MCF 10A (cell line): ENCODE measurements at regions not wholly inside any gene's neighbourhood (a gene's known extent, or its start where the extent isn't known, plus 50 kb on each side); places are given as distances from the start of the nearest gene placed in this dataset.

Experiments
- BruUV-seq: library from RNA; stranded (reverse); fragments of 400-500 nt; replicated peaks from 2 replicates; lab custom pipeline; 2021; lab: Mats Ljungman, UMichigan
- CTCF ChIA-PET: fragments of 300-600 bp; sonication (Branson Sonifier 250); formaldehyde crosslinking; extraction: SDS; loops from one replicate; lab custom pipeline; 2021; ENCODE audit warnings: antibody characterized with exemption, inconsistent platforms; lab: Yijun Ruan, JAX
- POLR2A ChIA-PET: fragments of 300-600, 350-650 bp; sonication (Branson Sonifier 250); formaldehyde crosslinking; extraction: SDS; loops from one replicate; lab custom pipeline; 2020; ENCODE audit warnings: antibody characterized with exemption, inconsistent platforms; lab: Yijun Ruan, JAX
- DNase-seq: peaks from one replicate; pipeline ENCODE4 v3.0.0-alpha.2; 2018; ENCODE audit not compliant: unreplicated experiment
- H3K27ac Mint-ChIP-seq: one replicate; pipeline ENCODE4 v1.8.0; 2022; ENCODE audit warnings: mild to moderate bottlenecking, low read depth, mixed read lengths; ENCODE audit not compliant: unreplicated experiment
- H3K27me3 Mint-ChIP-seq: one replicate; pipeline ENCODE4 v1.8.0; 2022; ENCODE audit warnings: mixed read lengths; ENCODE audit not compliant: insufficient read depth, unreplicated experiment
- H3K36me3 Mint-ChIP-seq: one replicate; pipeline ENCODE4 v1.8.0; 2022; ENCODE audit warnings: mild to moderate bottlenecking, moderate library complexity, mixed read lengths; ENCODE audit not compliant: insufficient read depth, unreplicated experiment
- H3K4me1 Mint-ChIP-seq: one replicate; pipeline ENCODE4 v1.8.0; 2022; ENCODE audit warnings: mixed read lengths; ENCODE audit not compliant: insufficient read depth, unreplicated experiment
- H3K4me3 Mint-ChIP-seq: one replicate; pipeline ENCODE4 v1.8.0; 2022; ENCODE audit warnings: mild to moderate bottlenecking, moderate library complexity, mixed read lengths; ENCODE audit not compliant: unreplicated experiment
- H3K9me3 Mint-ChIP-seq: one replicate; pipeline ENCODE4 v1.8.0; 2022; ENCODE audit warnings: mixed read lengths; ENCODE audit not compliant: unreplicated experiment
- CTCF ChIP-seq: fragments of 200-600 bp; IDR thresholded peaks from one replicate; pipeline ENCODE4 v1.8.0; 2022; ENCODE audit warnings: antibody characterized with exemption, mild to moderate bottlenecking; ENCODE audit not compliant: unreplicated experiment
- intact Hi-C: fragments of 100-400 bp; cut with micrococcal nuclease; formaldehyde crosslinking; loops from 2 replicates; pipeline ENCODE4 v1.14.1; 2022

GRCh38 chrX:152079768-152080167, 58.6 kb downstream of the MAGEA10 start:
- BruUV-seq, result no TSS peak
- Mint-ChIP-seq H3K9me3 (peaks cover 3% of the 10 kb centered on the region), H3K4me1 (no peaks in the 10 kb centered on the region), H3K27ac (no peak overlapping the region), H3K4me3 (no peak overlapping the region), H3K27me3 (no peaks in the 10 kb centered on the region), H3K36me3 (no peaks in the 10 kb centered on the region)
- no peak for DNase-seq
- ChIA-PET POLR2A (no interaction called here), CTCF (no interaction called here)
- TF ChIP-seq CTCF, result no peak
- intact Hi-C loops, result no loop called here

GRCh38 chrX:152074163-152074562, 64.2 kb downstream of the MAGEA10 start:
- BruUV-seq, result no TSS peak
- no peak for TF ChIP-seq CTCF
- Mint-ChIP-seq H3K27ac (no peak overlapping the region), H3K4me1 (peaks cover 6% of the 10 kb centered on the region), H3K27me3 (no peaks in the 10 kb centered on the region), H3K36me3 (peaks cover 6% of the 10 kb centered on the region), H3K4me3 (no peak overlapping the region), H3K9me3 (peaks cover 8% of the 10 kb centered on the region)
- no peak for DNase-seq
- CTCF ChIA-PET, result no interaction called here
- intact Hi-C loops, result loop anchor here (5.0 kb wide), 2 partner anchors 102 to 247 kb away; partner anchors contain the start of gene GABRE
- POLR2A ChIA-PET, result no interaction called here

GRCh38 chrX:152072236-152072635, 66.1 kb downstream of the MAGEA10 start:
- no peak for TF ChIP-seq CTCF
- peaks cover 6% of the 10 kb centered on the region for H3K36me3 Mint-ChIP-seq
- peak; percentile 94 for DNase-seq
- ChIA-PET POLR2A (interaction anchor here (0.6 kb wide), 1 partner anchor 88 kb away, joined by 4 read pairs; no protein-coding TSS in a partner anchor), CTCF (no interaction called here)
- H3K4me3 Mint-ChIP-seq, result peak overlapping the region; percentile 1
- no TSS peak for BruUV-seq
- H3K4me1 Mint-ChIP-seq, result peaks cover 6% of the 10 kb centered on the region
- no peak overlapping the region for H3K27ac Mint-ChIP-seq
- H3K9me3 Mint-ChIP-seq, result peaks cover 8% of the 10 kb centered on the region
- intact Hi-C loops, result loop anchor here (5.0 kb wide), 2 partner anchors 100 to 245 kb away; partner anchors contain the start of gene GABRE
- no peaks in the 10 kb centered on the region for H3K27me3 Mint-ChIP-seq

GRCh38 chrX:152070144-152070543, 68.2 kb downstream of the MAGEA10 start:
- TF ChIP-seq CTCF, result no peak
- intact Hi-C loops, result loop anchor here (5.0 kb wide), 2 partner anchors 98 to 243 kb away; partner anchors contain the start of gene GABRE
- POLR2A ChIA-PET, result interaction anchor here (0.6 to 0.7 kb wide), 2 partner anchors 199 to 243 kb away, joined by 3 to 4 read pairs; no protein-coding TSS in a partner anchor
- no TSS peak for BruUV-seq
- peaks cover 8% of the 10 kb centered on the region for H3K9me3 Mint-ChIP-seq
- DNase-seq, result peak; percentile 43
- no peaks in the 10 kb centered on the region for H3K27me3 Mint-ChIP-seq
- peaks cover 6% of the 10 kb centered on the region for H3K36me3 Mint-ChIP-seq
- CTCF ChIA-PET, result no interaction called here
- no peak overlapping the region for H3K27ac Mint-ChIP-seq
- peaks cover 6% of the 10 kb centered on the region for H3K4me1 Mint-ChIP-seq
- H3K4me3 Mint-ChIP-seq, result no peak overlapping the region
